NCI-H2107 (cell line): ENCODE measurements at regions not wholly inside any gene's neighbourhood (a gene's known extent, or its start where the extent isn't known, plus 50 kb on each side); places are given as distances from the start of the nearest gene placed in this dataset.

Source experiments
- DNase-seq: peaks from one replicate; lab custom pipeline; 2025; lab: John Stamatoyannopoulos, UW

- DNase-seq: no peak
These were observed 211.6 kb upstream of the NRP1 start for GRCh38 chr10:33546031-33546430.

GRCh38 chr10:33542752-33543505, 208.5 kb upstream of the NRP1 start:
- no peak for DNase-seq

GRCh38 chr10:33539116-33539515, 204.6 kb upstream of the NRP1 start:
- DNase-seq: no peak

GRCh38 chr10:33537066-33537465, 202.6 kb upstream of the NRP1 start:
- no peak for DNase-seq

- DNase-seq: no peak
These were observed 202.0 kb upstream of the NRP1 start for GRCh38 chr10:33536508-33536907.

GRCh38 chr10:33535866-33536265, 201.4 kb upstream of the NRP1 start:
- no peak for DNase-seq

- DNase-seq: no peak
These were observed 199.9 kb upstream of the NRP1 start for GRCh38 chr10:33534416-33534815.

GRCh38 chr10:33533612-33534011, 199.1 kb upstream of the NRP1 start:
- no peak for DNase-seq

GRCh38 chr10:33532901-33533300, 198.4 kb upstream of the NRP1 start:
- no peak for DNase-seq

- no peak for DNase-seq
These were observed 194.8 kb upstream of the NRP1 start for GRCh38 chr10:33529234-33529633.

GRCh38 chr10:33524966-33525365, 190.5 kb upstream of the NRP1 start:
- no peak for DNase-seq

GRCh38 chr10:33524041-33524440, 189.6 kb upstream of the NRP1 start:
- no peak for DNase-seq

- no peak for DNase-seq
These were observed 188.8 kb upstream of the NRP1 start for GRCh38 chr10:33523236-33523792.

- DNase-seq: no peak
These were observed 187.4 kb upstream of the NRP1 start for GRCh38 chr10:33521904-33522303.

- no peak for DNase-seq
These were observed 186.6 kb upstream of the NRP1 start for GRCh38 chr10:33521062-33521461.

- no peak for DNase-seq
These were observed 185.8 kb upstream of the NRP1 start for GRCh38 chr10:33520223-33520622.

- no peak for DNase-seq
These were observed 184.8 kb upstream of the NRP1 start for GRCh38 chr10:33519130-33519860.

GRCh38 chr10:33510206-33510605, 175.7 kb upstream of the NRP1 start:
- no peak for DNase-seq

GRCh38 chr10:33509231-33509831, 174.9 kb upstream of the NRP1 start:
- peak; percentile 5 for DNase-seq

GRCh38 chr10:33507662-33508425, 173.4 kb upstream of the NRP1 start:
- DNase-seq: no peak

GRCh38 chr10:33506838-33507661, 172.6 kb upstream of the NRP1 start:
- no peak for DNase-seq
